ENCODE measurements at regions not wholly inside any gene's neighbourhood (a gene's known extent, or its start where the extent isn't known, plus 50 kb on each side); places are given as distances from the start of the nearest gene placed in this dataset.

DNA sequence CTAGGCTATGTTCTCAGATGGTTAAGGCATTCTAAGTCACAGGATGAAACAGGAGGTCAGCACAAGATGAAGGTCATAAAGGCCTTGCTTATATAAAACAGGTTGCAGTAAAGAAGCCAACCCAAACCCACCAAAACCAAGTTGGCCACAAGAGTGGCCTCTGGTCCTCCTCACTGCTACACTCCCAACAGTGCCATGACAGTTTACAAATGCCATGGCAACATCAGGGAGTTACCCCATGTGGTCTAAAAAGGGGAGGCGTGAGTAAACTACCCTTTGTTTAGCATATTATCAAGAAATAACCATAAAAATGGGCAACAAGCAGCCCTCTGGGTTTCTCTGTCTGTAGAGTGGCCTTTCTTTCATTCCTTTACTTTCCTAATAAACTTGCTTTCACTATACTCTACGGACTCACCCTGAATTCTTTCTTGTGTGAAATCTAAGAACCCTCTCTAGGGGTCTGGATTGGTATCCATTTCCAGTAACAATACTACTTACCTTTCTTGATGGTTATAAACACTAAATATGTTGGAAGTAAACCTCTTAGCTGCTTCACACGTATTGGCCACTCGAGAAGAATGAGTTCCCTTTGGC, 1237.9 kb downstream of the FAM181B start:
- DNase-seq: no peak

DNA sequence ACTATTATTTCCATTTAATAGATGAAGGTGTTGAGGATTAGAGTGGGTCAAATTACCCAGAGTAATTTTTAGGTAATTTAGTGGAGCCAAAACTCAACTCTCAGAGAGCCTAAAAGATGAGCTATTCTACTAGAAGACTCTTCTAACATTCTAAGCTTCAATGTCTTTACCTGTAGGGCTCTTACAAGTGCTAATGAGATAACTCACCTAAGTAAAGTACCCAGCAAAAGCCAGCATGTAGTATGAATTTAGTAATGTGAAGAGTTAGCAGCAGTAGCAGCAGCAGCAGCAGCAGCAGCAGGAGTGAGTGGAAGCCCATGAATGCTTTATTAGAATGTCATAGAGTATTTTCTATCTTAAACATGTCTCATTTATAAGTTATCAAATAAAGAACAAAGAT, 1239.2 kb downstream of the FAM181B start:
- no peak for DNase-seq

DNA sequence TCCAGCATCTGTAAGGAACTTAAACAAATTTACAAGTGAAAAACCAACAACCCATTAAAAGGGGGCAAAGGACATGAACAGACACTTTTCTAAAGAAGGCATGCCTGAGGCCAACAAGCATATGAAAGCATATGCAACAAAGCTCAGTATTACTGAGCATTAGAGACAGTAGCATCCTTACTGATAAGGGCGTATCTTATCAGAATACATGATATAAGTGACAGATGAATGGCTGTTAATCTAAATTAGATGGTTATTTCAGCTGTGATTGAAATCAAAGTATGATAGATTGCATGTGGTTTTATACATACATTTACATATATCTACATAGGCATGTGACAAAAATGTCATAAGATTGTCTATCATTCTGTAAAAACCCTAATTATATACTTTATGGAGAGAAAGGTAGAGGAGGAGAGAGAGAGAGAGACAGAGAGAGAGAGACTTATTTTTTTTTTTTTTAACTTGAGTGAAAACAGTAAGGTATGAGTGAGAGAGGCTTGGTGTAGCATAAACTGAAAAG, 1240.7 kb downstream of the FAM181B start:
- DNase-seq: no peak

DNA sequence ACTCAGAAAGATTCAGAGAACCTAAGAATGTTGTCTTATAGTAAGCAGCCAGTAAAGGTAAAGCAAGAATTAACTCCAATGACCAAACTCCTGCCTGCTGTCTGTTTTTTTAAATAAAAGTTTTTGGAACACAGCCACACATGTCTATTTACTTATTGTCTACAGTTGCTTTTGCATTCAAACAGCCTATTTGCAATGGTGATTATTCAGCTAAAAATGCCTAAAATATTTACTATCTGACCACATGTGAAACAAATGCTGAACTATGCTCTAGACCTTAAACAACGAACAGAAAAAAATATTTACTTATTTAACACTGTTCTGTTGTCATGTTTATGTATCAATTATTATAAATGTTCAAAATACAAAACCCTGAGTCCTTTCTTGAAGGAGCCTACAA, 1246.6 kb downstream of the FAM181B start:
- DNase-seq: no peak

DNA sequence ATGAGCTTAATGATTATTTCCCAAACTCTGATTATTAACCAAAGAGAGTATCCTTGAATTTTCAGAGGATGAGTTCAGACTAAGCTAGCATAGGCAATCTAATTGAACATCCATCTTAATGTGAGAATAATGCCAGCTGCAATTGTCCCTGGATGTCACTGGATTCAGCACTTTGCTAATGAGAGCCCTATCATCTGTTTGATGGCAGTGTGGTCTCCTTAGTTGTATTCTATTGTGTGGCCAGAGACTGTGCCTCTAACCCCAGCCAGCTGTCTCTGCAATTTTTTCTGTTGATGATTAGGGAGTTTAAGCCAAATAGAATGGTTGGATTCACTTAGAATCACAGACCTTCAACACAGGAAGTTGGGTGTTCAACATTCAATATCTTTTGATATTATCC, 1249.5 kb downstream of the FAM181B start:
- no peak for DNase-seq

DNA sequence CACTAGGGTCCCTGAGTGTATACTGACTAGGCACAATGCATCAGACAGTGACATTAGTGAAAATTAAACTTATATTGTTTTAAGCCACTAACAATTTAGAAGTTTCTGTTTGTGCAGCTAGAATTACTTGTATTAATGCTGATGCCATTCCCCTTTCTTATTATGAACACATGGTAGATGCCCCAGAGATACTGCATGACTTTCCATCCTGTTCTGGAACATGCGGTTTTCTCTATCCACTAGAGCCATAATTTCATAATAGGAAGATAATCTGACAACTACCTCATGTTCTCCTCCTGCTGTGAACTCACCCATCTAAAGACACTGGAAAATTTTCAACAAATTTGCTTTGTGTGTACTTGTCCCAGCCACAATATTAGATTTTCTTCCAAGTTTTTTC, 1256.4 kb downstream of the FAM181B start:
- no peak for DNase-seq

DNA sequence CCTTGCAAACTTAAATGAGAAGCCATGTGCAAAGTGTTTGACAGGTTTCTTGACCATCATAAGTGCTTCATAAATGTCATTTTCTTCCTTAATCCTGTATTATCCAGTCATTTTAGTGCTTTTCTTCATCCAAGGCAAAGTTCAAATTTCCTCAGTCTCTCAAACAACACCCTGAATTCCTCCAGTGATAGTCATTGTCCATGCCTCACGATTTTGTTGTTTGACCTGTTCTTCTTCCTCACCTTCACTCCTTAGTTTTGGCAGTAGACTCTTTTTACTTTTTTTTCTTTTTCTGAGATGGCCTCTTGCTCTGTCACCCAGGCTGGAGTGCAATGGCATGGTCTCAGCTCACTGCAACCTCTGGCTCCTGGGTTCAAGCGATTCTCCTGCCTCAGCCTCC, 1257.3 kb downstream of the FAM181B start:
- DNase-seq: no peak

DNA sequence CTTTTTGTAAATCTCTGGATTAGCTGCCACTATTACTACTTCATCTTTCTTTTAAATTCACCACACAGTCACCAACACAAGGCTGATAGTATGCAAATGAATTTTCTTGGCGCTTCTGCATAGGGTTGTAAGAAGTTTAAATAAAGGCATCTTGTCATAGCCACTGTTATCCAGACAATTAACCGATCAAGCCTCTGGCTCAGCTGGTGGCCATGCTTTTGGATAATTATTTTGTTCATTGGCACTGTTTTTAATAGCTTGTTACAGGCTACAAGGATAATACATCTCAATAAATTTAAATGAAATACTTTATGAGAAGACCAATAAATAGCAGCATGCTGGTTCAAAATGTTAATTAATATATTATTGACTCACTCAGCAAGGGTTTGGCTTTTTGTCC, 1261.0 kb downstream of the FAM181B start:
- no peak for DNase-seq

DNA sequence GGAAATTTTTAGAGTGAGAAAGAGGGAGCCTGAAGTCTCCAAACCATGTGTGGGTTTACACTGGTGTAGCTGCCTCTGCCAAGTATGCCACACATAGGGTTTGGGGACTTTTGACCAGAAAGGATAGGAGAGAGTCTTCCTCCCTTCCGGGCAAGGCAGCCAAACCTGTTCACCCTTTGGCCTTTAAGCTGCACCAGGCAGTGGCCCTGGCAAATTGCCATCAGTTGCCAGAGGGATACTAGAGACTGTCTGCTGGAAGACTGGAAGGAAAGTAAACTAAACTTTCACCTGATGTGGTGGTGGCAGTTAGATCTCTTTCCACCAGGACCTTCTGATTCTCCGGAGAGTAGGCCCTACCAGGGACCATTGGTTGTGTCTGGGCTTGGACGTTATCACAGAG, 1263.2 kb downstream of the FAM181B start:
- DNase-seq: no peak

DNA sequence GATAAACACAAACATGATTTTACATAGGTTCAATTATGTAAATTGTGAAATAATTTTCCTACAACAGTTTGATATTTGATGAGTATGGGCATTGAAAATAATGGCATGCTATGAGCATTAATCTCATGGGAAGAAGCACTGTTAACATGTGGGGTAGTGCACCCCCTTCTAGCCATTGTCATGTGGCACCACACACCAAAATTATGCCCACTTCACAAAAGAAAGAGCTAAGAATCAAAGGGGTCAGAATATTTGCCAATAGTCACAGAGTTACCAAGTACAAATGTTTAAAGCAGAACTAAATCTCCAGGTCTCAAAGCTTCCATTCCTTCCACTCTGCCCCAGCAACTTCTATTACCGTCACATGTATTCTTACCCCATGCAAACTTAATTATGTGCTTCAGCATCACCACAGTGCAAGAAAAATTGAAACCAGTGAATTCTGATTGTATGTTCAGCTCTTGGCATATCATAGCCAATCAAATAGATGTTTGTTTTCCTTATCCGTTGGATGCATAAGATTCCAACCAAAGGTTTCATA, 1273.8 kb downstream of the FAM181B start:
- no peak for DNase-seq

DNA sequence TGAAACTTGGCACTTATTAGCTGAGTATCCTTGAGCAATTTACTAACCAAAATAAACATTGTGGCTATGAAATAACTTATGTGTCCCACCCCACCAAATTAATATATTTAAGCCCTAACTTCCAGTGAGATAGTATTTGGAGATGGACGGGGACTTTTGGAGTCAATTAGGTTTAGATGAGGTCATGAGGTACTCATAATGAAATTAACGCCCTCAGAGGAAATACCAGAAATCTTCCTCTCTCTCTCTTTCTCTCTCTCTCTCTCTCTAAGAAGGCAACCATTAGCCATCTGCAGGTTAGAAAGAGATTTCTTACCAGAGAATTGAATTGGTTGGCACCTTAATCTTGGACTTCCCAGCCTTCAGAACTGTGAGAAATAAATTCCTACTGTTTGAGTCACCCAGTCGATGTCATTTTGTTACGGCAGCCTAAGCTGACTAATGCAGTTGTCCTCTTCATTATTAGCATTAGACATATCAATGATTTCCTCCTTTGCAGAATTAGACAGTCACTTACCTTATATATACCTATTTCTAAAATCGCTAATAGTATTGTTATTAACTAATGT, 1284.0 kb downstream of the FAM181B start:
- no peak for DNase-seq

DNA sequence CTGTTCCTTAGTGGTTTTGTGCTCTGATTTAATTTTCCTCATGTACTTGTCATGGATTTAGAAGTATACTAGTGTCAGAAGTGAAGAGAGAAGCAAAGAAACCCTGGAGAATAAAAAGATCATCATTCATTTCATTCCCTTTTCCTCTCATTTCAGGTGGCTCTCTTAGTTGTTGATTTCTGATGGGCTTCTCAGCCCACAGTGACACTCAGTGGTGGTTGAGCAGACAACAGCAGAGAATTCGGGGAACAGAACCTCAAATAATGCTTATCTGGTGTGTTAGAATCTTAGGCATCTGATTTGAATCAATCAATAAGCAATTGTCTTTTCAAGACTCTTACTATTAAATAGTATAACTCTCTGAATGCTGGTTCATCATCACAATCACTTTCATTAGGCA, 1289.4 kb downstream of the FAM181B start:
- no peak for DNase-seq

DNA sequence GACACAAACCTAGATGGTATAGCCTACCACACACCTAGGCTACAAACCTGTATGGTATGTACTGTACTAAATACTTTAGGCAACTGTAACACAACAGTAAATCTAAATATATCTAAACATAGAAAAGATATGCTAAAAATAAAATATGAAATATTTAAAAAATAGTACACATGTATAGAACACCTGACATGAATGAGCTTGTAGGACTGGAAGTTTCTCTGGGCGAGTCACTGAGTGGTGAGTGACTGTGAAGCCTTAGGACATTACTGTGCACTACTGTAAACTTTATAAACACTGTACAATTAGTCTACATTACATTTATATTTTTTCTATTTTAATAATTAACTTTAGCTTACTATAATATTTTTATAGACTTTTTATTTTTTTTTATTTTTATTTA, 1301.3 kb downstream of the FAM181B start:
- DNase-seq: no peak

DNA sequence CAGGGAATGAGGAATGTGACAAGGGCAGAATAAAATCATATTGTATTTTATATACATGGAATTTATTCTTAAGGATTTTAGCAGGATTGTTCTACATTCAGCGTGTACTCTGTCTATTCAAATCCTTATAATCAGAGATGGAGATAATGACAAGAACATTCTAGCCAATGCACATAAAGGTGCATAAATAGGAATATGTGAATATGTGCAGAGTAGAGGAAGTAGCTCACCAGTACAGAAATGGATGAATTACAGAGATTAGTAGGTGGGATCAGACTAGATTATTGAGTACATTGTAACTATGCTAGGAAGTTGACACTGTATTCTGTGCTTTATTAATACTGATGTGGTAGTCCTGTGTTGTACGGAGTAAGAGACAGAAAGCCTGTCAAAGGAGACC, 1308.8 kb downstream of the FAM181B start:
- no peak for DNase-seq

DNA sequence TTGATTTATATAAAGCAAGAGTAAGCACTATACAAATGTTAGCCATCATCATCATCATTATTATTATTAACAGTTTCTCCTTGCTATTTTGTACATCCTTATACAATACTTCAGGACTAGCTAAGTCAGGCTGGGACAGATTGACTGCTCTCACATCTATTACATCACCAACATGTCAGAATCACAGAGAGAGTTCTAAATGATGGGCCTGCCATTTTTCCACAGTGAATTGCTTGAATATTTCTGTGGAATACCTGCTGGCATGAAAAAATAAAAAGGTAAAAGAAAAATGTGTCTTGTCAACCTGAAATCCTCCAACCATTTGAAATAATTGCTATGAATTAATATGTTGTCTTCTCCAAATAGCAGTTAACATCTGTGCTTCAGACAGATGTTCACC, 1311.3 kb downstream of the FAM181B start:
- DNase-seq: no peak

DNA sequence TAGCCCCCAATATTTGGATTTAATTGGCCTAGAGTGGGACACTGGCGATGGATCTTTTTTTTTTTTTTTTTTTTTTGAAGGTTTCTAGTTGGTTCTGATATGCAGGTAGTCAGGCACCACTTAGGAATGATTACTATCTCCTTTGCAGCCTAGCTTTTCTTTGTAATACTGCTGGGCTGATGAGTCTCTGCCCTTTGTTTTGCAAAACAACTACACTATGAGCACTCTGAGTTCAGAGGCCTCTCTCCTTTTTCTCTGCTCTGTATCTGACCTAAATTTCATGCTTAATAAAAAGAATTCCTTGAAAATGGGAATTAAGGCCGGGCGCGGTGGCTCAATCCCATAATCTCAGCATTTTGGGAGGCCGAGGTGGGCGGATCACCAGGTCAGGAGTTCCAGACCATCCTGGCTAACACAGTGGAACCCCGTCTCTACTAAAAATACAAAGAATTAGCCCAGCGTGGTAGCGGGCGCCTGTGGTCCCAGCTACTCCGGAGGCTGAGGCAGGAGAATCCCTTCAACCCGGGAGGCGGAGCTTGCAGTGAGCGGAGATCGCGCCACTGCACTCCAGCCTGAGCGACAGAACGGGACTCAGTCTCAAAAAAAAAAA, 1312.3 kb downstream of the FAM181B start:
- no peak for DNase-seq

DNA sequence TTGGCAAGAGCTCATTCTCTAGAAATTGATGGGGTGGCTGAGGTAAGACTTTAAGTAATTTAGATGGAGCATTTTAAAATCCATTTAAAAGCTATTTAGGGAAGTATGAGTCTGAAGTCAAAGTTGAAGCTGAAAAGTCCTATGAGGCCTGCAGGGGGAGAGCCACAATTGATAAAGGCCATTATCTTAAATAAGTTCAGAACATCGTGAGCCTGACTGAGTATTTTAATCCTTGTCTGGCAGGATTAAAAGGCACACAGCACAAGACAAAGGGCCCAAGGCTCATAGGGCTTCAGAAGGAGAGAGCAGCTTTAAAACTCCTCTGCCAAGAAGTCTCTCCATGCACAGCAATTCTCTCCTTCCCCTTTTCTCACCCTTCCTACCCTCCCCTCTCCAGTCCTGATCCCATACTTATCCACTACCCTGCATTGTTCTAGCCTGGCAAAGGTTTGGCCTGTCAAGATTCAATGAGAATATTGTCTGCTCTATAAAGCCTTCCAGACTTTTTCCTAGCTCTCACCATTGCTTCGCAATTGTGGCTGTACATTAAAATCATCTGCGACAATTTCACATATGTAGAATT, 1312.9 kb downstream of the FAM181B start:
- DNase-seq: no peak

DNA sequence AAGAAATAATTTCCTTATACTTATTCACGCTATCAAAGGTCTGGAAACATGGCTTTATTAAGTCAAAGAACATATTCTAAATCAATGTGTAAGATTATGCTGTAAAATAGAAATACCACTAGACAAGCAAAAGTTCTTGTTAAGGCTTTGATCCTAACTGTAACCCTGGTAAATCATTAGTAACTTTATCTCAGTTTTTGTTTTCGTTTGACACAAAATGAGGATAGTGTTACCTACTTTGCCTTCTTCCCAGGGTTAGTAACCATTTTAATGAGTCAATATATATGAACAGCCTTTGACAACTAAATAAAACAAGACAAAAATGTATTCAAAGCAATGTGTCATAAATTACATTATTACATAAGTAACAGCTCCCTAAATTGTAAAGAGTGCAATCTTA, 1336.3 kb downstream of the FAM181B start:
- DNase-seq: no peak

DNA sequence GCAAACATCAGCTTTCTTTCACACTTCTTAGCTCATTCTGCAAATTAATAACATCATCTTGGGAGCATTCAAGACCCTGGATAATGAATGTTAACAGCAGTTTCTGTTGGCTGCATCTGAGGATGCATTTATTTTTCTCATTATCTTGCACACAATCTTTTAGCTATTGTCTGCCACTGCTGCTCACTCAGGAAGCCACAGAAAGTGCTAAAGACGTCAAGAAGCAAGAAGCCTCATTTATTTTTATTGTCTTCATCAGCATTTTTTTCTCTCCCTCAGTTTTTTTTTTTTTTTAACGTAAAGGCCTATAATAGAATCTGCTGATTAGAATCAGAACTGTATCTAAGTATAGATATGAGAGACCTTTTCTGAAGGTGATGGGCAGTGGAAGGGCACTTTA, 1339.4 kb downstream of the FAM181B start:
- no peak for DNase-seq

DNA sequence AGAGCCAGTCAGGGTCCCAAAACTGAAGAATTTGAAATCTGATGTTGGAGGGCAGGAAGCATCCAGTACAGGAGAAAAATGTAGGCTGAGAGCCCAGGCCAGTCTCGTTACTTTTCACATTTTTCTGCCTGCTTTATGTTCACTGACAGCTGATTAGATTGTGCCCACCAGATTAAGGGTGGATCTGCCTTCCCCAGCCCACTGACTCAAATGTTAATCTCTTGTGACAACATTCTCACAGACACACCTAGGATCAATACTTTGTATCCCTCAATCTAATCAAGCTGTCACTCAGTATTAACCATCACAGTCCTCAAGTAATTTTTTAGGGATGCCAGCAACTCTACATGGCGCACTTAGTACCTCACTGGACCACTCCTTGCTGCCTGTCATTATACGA, 1345.3 kb downstream of the FAM181B start:
- no peak for DNase-seq

DNA sequence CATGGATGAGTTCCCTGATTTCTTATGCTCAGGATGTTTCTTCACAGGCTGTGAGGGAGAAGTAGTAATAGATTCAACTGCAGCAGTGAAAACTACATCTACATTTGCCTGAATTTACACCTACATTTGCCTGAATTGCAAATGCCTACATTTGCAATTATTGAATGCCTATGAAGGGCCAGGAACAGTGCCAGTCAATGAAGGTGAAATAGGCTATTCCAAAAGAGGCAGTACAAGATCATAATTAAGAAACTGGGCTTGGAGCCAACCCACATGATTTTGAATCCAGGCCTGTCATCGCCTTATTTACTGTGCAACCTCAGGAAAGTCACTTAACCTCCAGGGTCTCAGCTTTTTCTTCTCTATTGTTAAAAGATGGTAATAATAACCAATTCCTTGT, 1353.3 kb downstream of the FAM181B start:
- no peak for DNase-seq

DNA sequence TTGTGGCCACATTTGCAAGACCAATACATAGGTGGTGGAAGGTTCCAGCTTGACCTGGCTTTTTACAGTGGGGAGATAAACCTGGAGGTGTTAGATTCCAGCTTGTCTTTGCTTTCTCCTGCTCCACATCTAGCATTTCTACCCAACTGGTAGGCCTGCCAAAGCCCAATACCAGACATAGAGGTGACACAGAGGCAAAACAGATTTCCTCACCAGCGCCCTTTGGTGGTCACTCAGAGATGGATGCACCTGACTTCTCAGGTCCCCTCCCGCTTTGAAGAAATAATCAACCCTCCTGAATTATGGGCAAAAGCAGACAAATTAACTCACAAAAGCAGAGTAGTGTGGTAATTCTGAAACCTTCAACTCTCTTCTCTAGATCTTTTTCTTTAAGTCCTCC, 1356.2 kb downstream of the FAM181B start:
- no peak for DNase-seq

DNA sequence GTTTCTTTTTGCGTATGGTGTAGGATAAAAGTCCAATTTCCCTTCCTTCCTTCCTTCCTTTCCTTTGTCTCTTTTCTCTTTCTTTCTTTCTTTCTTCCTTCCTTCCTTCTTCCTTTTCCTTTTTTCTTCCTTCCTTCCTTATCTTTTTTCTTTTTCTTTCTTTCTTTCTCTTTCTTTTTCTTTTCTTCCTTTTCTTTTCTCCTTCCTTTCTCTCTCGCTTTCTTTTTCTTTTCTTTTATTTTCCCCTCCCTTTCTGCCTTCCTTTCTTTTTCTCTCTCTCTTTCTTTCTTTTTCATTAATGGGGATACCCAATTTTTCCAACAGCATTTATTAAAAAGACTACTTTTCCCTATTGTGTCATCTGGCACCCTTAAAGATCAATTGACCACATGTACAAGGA, 1359.7 kb downstream of the FAM181B start:
- DNase-seq: no peak

DNA sequence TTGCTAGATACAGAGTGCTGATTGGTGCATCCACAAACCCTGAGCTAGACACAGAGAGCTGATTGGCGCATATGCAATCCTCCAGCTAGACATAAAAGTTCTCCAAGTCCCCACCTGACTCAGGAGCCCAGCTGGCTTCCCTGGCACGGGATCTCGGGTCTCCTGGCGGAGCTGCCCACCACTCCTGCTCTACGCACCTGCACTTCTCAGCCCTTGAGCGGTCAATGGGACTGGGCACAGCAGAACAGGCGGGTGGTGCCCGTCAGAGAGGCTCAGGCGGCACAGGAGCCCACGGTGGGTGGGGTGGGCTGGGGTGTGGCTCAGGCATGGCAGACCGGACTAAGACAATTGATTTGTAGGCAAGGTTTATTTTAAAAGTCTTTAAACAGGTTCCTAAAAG, 1365.5 kb downstream of the FAM181B start:
- DNase-seq: no peak

Measured in NCI-H2107 (cell line).